ENCODE measurements at regions not wholly inside any gene's neighbourhood (a gene's known extent, or its start where the extent isn't known, plus 50 kb on each side); places are given as distances from the start of the nearest gene placed in this dataset.
"Not testable (repeated sequence)": the region's sequence is repeated elsewhere in the genome, so short reads cannot be mapped to it uniquely, and the experiment has no call there.

GRCh38 chr10:21363092-21363730, 162.3 kb downstream of the SKIDA1 start:
- TF ChIP-seq, protein P1, sequence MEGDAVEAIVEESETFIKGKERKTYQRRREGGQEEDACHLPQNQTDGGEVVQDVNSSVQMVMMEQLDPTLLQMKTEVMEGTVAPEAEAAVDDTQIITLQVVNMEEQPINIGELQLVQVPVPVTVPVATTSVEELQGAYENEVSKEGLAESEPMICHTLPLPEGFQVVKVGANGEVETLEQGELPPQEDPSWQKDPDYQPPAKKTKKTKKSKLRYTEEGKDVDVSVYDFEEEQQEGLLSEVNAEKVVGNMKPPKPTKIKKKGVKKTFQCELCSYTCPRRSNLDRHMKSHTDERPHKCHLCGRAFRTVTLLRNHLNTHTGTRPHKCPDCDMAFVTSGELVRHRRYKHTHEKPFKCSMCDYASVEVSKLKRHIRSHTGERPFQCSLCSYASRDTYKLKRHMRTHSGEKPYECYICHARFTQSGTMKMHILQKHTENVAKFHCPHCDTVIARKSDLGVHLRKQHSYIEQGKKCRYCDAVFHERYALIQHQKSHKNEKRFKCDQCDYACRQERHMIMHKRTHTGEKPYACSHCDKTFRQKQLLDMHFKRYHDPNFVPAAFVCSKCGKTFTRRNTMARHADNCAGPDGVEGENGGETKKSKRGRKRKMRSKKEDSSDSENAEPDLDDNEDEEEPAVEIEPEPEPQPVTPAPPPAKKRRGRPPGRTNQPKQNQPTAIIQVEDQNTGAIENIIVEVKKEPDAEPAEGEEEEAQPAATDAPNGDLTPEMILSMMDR (conservative IDR thresholded peaks at IDR 0.05): no peak
- H3K4me3 Mint-ChIP-seq: peak overlapping the region; percentile 72
- H3K27me3 Mint-ChIP-seq: no peaks in the 10 kb centered on the region
- peak overlapping the region; percentile 95 for H3K27ac Mint-ChIP-seq
- peaks cover 32% of the 10 kb centered on the region for H3K4me1 Mint-ChIP-seq (ENCODE audit: unreplicated experiment)
- H3K36me3 Mint-ChIP-seq: peaks cover 4% of the 10 kb centered on the region
- DNase-seq (ENCODE audit: extremely low spot score, unreplicated experiment): no peak
- peaks cover 3% of the 10 kb centered on the region for H3K9me3 Mint-ChIP-seq

DNA sequence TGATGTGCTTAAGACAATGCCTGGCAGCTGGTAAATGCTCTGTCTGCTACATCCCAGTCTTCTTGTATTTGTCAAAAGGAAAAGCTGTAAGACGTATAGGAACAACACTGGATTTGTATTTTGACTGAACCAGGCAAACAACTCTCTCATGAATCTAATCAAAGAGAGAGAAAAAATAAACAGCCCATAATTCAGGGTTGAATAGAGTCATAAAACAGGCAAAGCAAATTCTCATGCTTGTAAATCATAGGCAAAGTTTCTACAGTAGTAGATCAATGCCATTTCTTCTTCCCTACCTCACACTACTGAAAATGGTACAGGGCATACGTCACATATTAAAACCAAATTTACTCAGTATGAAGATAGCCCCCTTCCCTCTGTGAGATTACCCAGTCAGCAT, 166.3 kb downstream of the SKIDA1 start:
- no peak overlapping the region for H3K4me3 Mint-ChIP-seq
- peaks cover 4% of the 10 kb centered on the region for H3K36me3 Mint-ChIP-seq
- no peaks in the 10 kb centered on the region for H3K27me3 Mint-ChIP-seq
- H3K9me3 Mint-ChIP-seq: peaks cover 5% of the 10 kb centered on the region
- TF ChIP-seq, protein P1 (conservative IDR thresholded peaks at IDR 0.05): no peak
- DNase-seq (ENCODE audit: extremely low spot score, unreplicated experiment): no peak
- peaks cover 20% of the 10 kb centered on the region for H3K4me1 Mint-ChIP-seq (ENCODE audit: unreplicated experiment)
- H3K27ac Mint-ChIP-seq: peak overlapping the region; percentile 75

- TF ChIP-seq, protein P1 (conservative IDR thresholded peaks at IDR 0.05): no peak
- Mint-ChIP-seq H3K9me3 (peaks cover 9% of the 10 kb centered on the region), H3K27me3 (no peaks in the 10 kb centered on the region), H3K4me1 (ENCODE audit: unreplicated experiment) (peaks cover 10% of the 10 kb centered on the region), H3K27ac (peak overlapping the region; percentile 90), H3K36me3 (peaks cover 4% of the 10 kb centered on the region), H3K4me3 (peak overlapping the region; percentile 32)
- DNase-seq (ENCODE audit: extremely low spot score, unreplicated experiment): no peak
Measured at GRCh38 chr10:21355591-21356011, 169.9 kb downstream of the SKIDA1 start.

DNA sequence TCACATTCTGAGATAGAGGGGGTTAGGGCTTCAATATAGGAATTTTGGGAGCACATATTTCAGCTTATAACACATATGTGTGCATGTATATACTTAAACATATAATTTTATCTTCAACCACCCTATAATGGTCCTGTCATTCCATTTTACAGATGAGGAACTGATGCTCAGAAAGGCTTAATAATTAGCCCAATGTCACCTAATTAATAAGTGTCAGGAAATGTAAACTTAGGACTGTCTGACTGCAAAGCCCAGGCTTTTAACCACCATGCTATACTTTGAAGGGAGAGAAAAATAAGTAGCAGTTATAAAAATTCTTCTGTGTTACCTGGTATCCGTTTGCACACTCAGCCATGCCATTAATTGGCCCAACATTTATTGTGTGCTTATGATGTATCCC, 172.6 kb downstream of the SKIDA1 start:
- Mint-ChIP-seq H3K27me3 (no peaks in the 10 kb centered on the region), H3K9me3 (peaks cover 9% of the 10 kb centered on the region), H3K4me1 (ENCODE audit: unreplicated experiment) (peaks cover 21% of the 10 kb centered on the region), H3K27ac (no peak overlapping the region), H3K4me3 (no peak overlapping the region), H3K36me3 (peaks cover 4% of the 10 kb centered on the region)
- no peak for DNase-seq (ENCODE audit: extremely low spot score, unreplicated experiment)
- TF ChIP-seq, protein P1 (conservative IDR thresholded peaks at IDR 0.05): no peak

DNA sequence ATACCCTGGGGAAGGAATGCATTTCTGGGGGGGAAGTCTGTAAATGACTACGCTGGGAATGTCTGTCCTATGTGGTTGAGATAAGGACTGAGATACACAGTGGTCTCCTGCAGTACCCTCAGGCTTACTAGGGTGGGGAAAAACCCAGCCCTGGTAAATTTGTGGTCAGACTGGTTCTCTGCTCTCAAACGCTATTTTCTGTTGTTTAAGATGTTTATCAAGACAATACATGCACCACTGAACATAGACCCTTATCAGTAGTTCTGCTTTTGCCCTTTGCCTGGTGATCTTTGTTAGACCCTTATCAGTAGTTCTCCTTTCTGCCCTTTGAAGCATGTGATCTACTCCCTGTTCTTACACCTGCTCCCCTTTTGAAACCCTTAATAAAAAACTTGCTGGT, 173.9 kb downstream of the SKIDA1 start:
- not testable (repeated sequence) for H3K4me3 Mint-ChIP-seq; H3K27me3 Mint-ChIP-seq; H3K36me3 Mint-ChIP-seq; DNase-seq (ENCODE audit: extremely low spot score, unreplicated experiment)
- H3K4me1 Mint-ChIP-seq (ENCODE audit: unreplicated experiment): peaks cover 21% of the 10 kb centered on the region
- H3K27ac Mint-ChIP-seq: peak overlapping the region; percentile 72
- H3K9me3 Mint-ChIP-seq: peaks cover 14% of the 10 kb centered on the region

DNA sequence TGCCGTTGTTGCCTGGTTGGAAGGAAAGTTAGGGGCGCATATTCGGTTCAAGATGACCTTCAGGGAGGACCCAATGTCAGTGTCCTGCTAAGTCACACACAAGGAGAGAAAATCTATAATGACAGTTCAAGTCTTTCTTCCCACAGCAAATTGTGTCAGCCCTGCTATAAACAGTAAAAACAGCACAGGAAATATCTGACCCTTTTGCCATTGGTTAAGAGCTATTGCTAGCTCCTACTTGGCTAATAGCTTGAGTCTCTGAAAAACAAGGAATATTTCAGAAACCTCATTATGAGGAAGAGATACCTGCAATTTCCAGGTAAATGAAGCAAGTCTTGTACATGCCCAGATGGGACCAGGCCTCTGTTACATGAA, 175.6 kb downstream of the SKIDA1 start:
- Mint-ChIP-seq H3K9me3 (peaks cover 9% of the 10 kb centered on the region), H3K4me1 (ENCODE audit: unreplicated experiment) (peaks cover 16% of the 10 kb centered on the region), H3K27me3 (no peaks in the 10 kb centered on the region), H3K4me3 (no peak overlapping the region), H3K27ac (peak overlapping the region; percentile 48), H3K36me3 (no peaks in the 10 kb centered on the region)
- TF ChIP-seq, protein P1 (conservative IDR thresholded peaks at IDR 0.05): no peak
- no peak for DNase-seq (ENCODE audit: extremely low spot score, unreplicated experiment)

Measured in type B pancreatic cell (in vitro differentiated cells).